GM19240 (cell line): ENCODE measurements at regions not wholly inside any gene's neighbourhood (a gene's known extent, or its start where the extent isn't known, plus 50 kb on each side); places are given as distances from the start of the nearest gene placed in this dataset.
"Not testable (repeated sequence)": the region's sequence is repeated elsewhere in the genome, so short reads cannot be mapped to it uniquely, and the experiment has no call there.

ENCODE experiments used
- DNase-seq: peaks from one replicate; pipeline ENCODE4 v3.0.0; 2011; ENCODE audit warnings: low spot score; ENCODE audit not compliant: insufficient read length

- no peak for DNase-seq
These were observed 240.9 kb downstream of the FGF9 start for GRCh38 chr13:21911646-21912298.

GRCh38 chr13:21913010-21913409, 242.1 kb downstream of the FGF9 start:
- no peak for DNase-seq

GRCh38 chr13:21917086-21918015, 246.5 kb downstream of the FGF9 start:
- no peak for DNase-seq

- DNase-seq = not testable (repeated sequence)
These were observed 249.9 kb downstream of the FGF9 start for GRCh38 chr13:21920802-21921201.

- no peak for DNase-seq
These were observed 254.1 kb downstream of the FGF9 start for GRCh38 chr13:21924958-21925357.

- no peak for DNase-seq
These were observed 254.8 kb downstream of the FGF9 start for GRCh38 chr13:21925720-21926119.

GRCh38 chr13:21929400-21929799, 258.5 kb downstream of the FGF9 start:
- DNase-seq = no peak

GRCh38 chr13:21930536-21930935, 259.7 kb downstream of the FGF9 start:
- DNase-seq = no peak

- no peak for DNase-seq
These were observed 261.7 kb downstream of the FGF9 start for GRCh38 chr13:21932578-21932977.

- no peak for DNase-seq
These were observed 262.1 kb downstream of the FGF9 start for GRCh38 chr13:21932996-21933395.

GRCh38 chr13:21934284-21934683, 263.4 kb downstream of the FGF9 start:
- no peak for DNase-seq

- DNase-seq = no peak
These were observed 265.8 kb downstream of the FGF9 start for GRCh38 chr13:21936674-21937073.

- no peak for DNase-seq
These were observed 267.3 kb downstream of the FGF9 start for GRCh38 chr13:21938168-21938567.

GRCh38 chr13:21938636-21939035, 267.8 kb downstream of the FGF9 start:
- no peak for DNase-seq

- no peak for DNase-seq
These were observed 271.2 kb downstream of the FGF9 start for GRCh38 chr13:21942061-21942460.

- no peak for DNase-seq
These were observed 273.7 kb downstream of the FGF9 start for GRCh38 chr13:21944610-21945009.

- no peak for DNase-seq
These were observed 274.3 kb downstream of the FGF9 start for GRCh38 chr13:21945195-21945594.

- no peak for DNase-seq
These were observed 276.1 kb downstream of the FGF9 start for GRCh38 chr13:21946964-21947363.

GRCh38 chr13:21948769-21949474, 278.0 kb downstream of the FGF9 start:
- no peak for DNase-seq

GRCh38 chr13:21949818-21950429, 279.1 kb downstream of the FGF9 start:
- DNase-seq = no peak

GRCh38 chr13:21956666-21957065, 285.8 kb downstream of the FGF9 start:
- no peak for DNase-seq

- no peak for DNase-seq
These were observed 287.0 kb downstream of the FGF9 start for GRCh38 chr13:21957833-21958232.
